SK-N-SH (cell line): ENCODE measurements at regions not wholly inside any gene's neighbourhood (a gene's known extent, or its start where the extent isn't known, plus 50 kb on each side); places are given as distances from the start of the nearest gene placed in this dataset.

Experiments
- CTCF ChIP-seq: fragments of 200-600 bp; sonication (generic); IDR thresholded peaks from 2 replicates; pipeline ENCODE4 v1.6.1; 2017; ENCODE audit warnings: antibody characterized with exemption, mild to moderate bottlenecking, moderate library complexity
- ELF1 ChIP-seq: IDR thresholded peaks from 2 replicates; pipeline ENCODE4 v1.4.0; 2012
- EZH2phosphoT487 ChIP-seq: fragments of 200-600 bp; sonication (generic); IDR thresholded peaks from 2 replicates; pipeline ENCODE4 v1.6.1; 2017; ENCODE audit warnings: low read depth, mixed run types, mild to moderate bottlenecking, antibody characterized with exemption, moderate library complexity, borderline replicate concordance
- FOXJ3 ChIP-seq: sonication (generic); formaldehyde crosslinking; IDR thresholded peaks from 2 replicates; pipeline ENCODE4 v1.5.1; 2020; ENCODE audit warnings: mild to moderate bottlenecking, missing genetic modification reagents
- POLR2AphosphoS5 ChIP-seq: IDR thresholded peaks from 2 replicates; pipeline ENCODE4 v1.6.1; 2012; ENCODE audit warnings: low read depth, low read length
- RCOR1 ChIP-seq: fragments of 150-350 bp; IDR thresholded peaks from 2 replicates; pipeline ENCODE4 v1.6.1; 2017; ENCODE audit warnings: antibody characterized with exemption, low read length
- REST ChIP-seq: IDR thresholded peaks from 2 replicates; pipeline ENCODE4 v1.6.1; 2012; ENCODE audit warnings: mild to moderate bottlenecking, low read depth, low read length, moderate library complexity
- TF ChIP-seq, protein P1 (sequence below): IDR thresholded peaks from 2 replicates; pipeline ENCODE4 v1.4.0; 2012; ENCODE audit warnings: low read depth

GRCh38 chr5:167984951-167985350, 306.5 kb upstream of the WWC1 start:
- TF ChIP-seq RCOR1 = no peak
- no peak for TF ChIP-seq FOXJ3
- no peak for TF ChIP-seq POLR2AphosphoS5
- TF ChIP-seq CTCF = no peak
- TF ChIP-seq REST = no peak
- no peak for TF ChIP-seq EZH2phosphoT487
- TF ChIP-seq, protein P1, sequence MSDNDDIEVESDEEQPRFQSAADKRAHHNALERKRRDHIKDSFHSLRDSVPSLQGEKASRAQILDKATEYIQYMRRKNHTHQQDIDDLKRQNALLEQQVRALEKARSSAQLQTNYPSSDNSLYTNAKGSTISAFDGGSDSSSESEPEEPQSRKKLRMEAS = no peak
- no peak for TF ChIP-seq ELF1
